ENCODE measurements at regions not wholly inside any gene's neighbourhood (a gene's known extent, or its start where the extent isn't known, plus 50 kb on each side); places are given as distances from the start of the nearest gene placed in this dataset.

DNA sequence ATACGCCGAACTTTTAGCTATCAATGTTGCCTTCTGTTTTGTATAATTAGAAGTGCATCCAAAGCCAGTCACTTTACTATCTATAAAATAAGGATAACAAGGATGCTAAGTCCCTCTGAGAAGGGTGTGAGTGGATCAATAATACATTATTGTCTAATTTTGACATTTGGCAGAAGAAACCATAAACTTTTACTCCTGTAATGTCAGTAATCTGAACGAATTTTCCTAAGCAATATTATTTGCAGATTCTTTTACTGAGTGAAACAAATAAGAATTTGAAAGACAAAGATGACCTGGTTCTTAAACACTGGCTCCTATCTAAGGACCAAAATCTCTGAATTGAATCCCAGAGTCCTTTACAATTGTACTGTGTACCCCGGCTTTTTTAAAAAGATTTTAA lies 126.6 kb upstream of the TMEM161B start:
- no peaks in the 10 kb centered on the region for H3K36me3 ChIP-seq (ENCODE audit: control insufficient read depth, insufficient read depth, low read length)
- no peaks in the 10 kb centered on the region for H3K4me1 ChIP-seq (ENCODE audit: control insufficient read depth, insufficient read depth, low read length, poor library complexity, severe bottlenecking)
- H3K27ac ChIP-seq (ENCODE audit: insufficient read depth, low read length, poor library complexity, severe bottlenecking), result no peak overlapping the region
- no peak for DNase-seq
- H3K9me3 ChIP-seq (ENCODE audit: control insufficient read depth, low read length), result no peaks in the 10 kb centered on the region
- no peaks in the 10 kb centered on the region for H3K27me3 ChIP-seq (replicated peaks; ENCODE audit: control insufficient read depth, insufficient read depth, low read length, poor library complexity, severe bottlenecking)
- H3K4me3 ChIP-seq (ENCODE audit: insufficient read depth, low read depth, low read length, poor library complexity, severe bottlenecking), result no peak overlapping the region

DNA sequence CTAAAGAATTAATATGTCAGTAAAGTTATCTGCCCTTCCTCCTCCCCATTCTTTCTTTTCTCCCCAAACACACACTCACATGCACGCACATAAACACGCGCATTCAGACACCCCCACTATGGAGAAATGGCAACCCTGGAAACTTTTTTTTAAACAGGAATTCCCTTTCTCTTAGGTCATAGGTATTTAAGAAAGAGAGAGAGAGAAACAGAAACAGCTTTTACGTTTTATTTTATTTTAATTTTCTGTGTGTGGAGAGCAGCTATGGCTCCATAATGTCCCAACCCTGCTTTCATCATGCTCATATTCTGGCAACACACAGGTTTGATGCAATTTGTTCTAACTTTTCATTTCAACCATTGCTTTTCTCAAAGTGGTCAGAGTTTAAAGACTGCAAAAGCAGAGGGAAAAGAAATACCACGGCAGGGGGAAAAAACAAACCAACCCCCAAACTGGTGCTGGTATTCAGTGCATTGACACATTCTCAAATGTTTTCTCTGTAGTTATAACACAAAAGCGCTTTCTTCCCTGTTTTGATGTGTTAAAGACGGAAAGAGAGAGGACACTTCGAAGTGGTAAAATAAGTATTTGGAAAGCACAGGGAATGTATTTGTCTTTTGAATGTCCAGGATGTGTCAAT lies 126.0 kb upstream of the TMEM161B start:
- H3K27me3 ChIP-seq (replicated peaks; ENCODE audit: control insufficient read depth, insufficient read depth, low read length, poor library complexity, severe bottlenecking), result no peaks in the 10 kb centered on the region
- no peak for DNase-seq
- no peaks in the 10 kb centered on the region for H3K9me3 ChIP-seq (ENCODE audit: control insufficient read depth, low read length)
- no peak overlapping the region for H3K4me3 ChIP-seq (ENCODE audit: insufficient read depth, low read depth, low read length, poor library complexity, severe bottlenecking)
- H3K36me3 ChIP-seq (ENCODE audit: control insufficient read depth, insufficient read depth, low read length), result no peaks in the 10 kb centered on the region
- H3K4me1 ChIP-seq (ENCODE audit: control insufficient read depth, insufficient read depth, low read length, poor library complexity, severe bottlenecking), result no peaks in the 10 kb centered on the region
- no peak overlapping the region for H3K27ac ChIP-seq (ENCODE audit: insufficient read depth, low read length, poor library complexity, severe bottlenecking)

DNA sequence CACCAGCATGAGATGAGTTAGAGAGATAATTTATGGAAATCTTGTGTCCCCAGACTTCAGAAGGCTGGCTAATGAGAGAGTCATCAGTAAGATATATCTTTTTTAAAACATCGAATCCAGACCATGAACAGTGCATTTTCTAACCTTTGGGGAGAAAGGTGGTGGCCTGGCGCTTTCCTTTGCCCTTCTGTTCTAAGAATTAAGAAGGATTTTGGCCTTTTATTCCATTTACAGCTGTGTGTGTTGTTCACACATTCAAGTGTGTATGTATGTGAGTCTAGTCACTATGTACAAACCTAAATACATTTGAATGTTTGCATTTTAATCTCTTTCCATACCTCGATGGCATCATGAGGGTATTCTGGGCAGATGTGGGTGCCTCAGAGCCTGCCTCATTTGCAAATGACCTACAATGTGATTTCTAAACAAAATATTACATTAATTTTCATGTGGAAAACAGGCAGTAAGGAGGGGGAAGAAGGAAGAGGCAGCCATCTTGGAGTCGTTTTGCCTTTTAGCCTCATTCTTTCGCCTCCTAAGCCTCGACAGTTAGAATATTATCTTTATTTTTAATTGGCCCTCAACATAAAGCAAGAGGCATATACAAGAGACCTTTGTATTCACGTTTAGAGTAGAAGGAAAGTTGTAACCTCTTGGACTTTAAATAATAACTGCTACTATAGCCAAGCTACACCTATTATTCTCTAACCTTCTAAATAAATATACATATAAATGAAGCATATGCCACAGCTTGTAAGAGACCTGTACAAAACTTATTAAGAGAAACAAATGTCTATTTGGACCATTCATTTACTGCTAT lies 125.3 kb upstream of the TMEM161B start:
- no peak for DNase-seq
- H3K27ac ChIP-seq (ENCODE audit: insufficient read depth, low read length, poor library complexity, severe bottlenecking), result no peak overlapping the region
- H3K4me1 ChIP-seq (ENCODE audit: control insufficient read depth, insufficient read depth, low read length, poor library complexity, severe bottlenecking), result no peaks in the 10 kb centered on the region
- no peaks in the 10 kb centered on the region for H3K9me3 ChIP-seq (ENCODE audit: control insufficient read depth, low read length)
- no peaks in the 10 kb centered on the region for H3K36me3 ChIP-seq (ENCODE audit: control insufficient read depth, insufficient read depth, low read length)
- H3K27me3 ChIP-seq (replicated peaks; ENCODE audit: control insufficient read depth, insufficient read depth, low read length, poor library complexity, severe bottlenecking), result no peaks in the 10 kb centered on the region
- no peak overlapping the region for H3K4me3 ChIP-seq (ENCODE audit: insufficient read depth, low read depth, low read length, poor library complexity, severe bottlenecking)

- no peak overlapping the region for H3K4me3 ChIP-seq (ENCODE audit: insufficient read depth, low read depth, low read length, poor library complexity, severe bottlenecking)
- no peak for DNase-seq
- H3K9me3 ChIP-seq (ENCODE audit: control insufficient read depth, low read length), result no peaks in the 10 kb centered on the region
- no peaks in the 10 kb centered on the region for H3K27me3 ChIP-seq (replicated peaks; ENCODE audit: control insufficient read depth, insufficient read depth, low read length, poor library complexity, severe bottlenecking)
- H3K4me1 ChIP-seq (ENCODE audit: control insufficient read depth, insufficient read depth, low read length, poor library complexity, severe bottlenecking), result no peaks in the 10 kb centered on the region
- no peaks in the 10 kb centered on the region for H3K36me3 ChIP-seq (ENCODE audit: control insufficient read depth, insufficient read depth, low read length)
- H3K27ac ChIP-seq (ENCODE audit: insufficient read depth, low read length, poor library complexity, severe bottlenecking), result no peak overlapping the region
Measured at GRCh38 chr5:88393042-88393441, 124.4 kb upstream of the TMEM161B start.

GRCh38 chr5:88391991-88392390 lies 123.3 kb upstream of the TMEM161B start:
- H3K27ac ChIP-seq (ENCODE audit: insufficient read depth, low read length, poor library complexity, severe bottlenecking), result no peak overlapping the region
- no peaks in the 10 kb centered on the region for H3K36me3 ChIP-seq (ENCODE audit: control insufficient read depth, insufficient read depth, low read length)
- no peaks in the 10 kb centered on the region for H3K4me1 ChIP-seq (ENCODE audit: control insufficient read depth, insufficient read depth, low read length, poor library complexity, severe bottlenecking)
- no peaks in the 10 kb centered on the region for H3K9me3 ChIP-seq (ENCODE audit: control insufficient read depth, low read length)
- no peak for DNase-seq
- no peak overlapping the region for H3K4me3 ChIP-seq (ENCODE audit: insufficient read depth, low read depth, low read length, poor library complexity, severe bottlenecking)
- no peaks in the 10 kb centered on the region for H3K27me3 ChIP-seq (replicated peaks; ENCODE audit: control insufficient read depth, insufficient read depth, low read length, poor library complexity, severe bottlenecking)

DNA sequence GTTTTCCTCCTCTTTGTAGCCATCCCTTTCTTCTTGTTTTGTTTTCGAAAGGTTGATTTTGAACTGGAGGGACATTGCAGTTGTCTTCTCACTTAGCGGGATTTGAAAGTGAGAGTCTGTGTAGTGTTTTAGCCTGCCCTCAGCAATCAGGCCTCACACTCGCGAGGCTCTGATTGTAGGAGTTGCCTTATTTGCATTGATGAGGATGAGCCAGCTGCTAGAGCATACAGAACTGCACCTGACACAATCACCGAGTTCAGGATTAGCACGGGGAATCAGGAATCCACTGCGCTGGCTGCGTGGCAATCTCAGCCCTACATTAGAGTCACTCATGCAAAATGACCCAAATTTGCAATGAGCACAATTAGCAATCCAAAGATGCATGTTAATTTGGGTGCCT lies 122.5 kb upstream of the TMEM161B start:
- Histone ChIP-seq H3K27ac (ENCODE audit: insufficient read depth, low read length, poor library complexity, severe bottlenecking) (no peak overlapping the region), H3K4me1 (ENCODE audit: control insufficient read depth, insufficient read depth, low read length, poor library complexity, severe bottlenecking) (no peaks in the 10 kb centered on the region), H3K9me3 (ENCODE audit: control insufficient read depth, low read length) (no peaks in the 10 kb centered on the region), H3K27me3 (replicated peaks; ENCODE audit: control insufficient read depth, insufficient read depth, low read length, poor library complexity, severe bottlenecking) (no peaks in the 10 kb centered on the region), H3K36me3 (ENCODE audit: control insufficient read depth, insufficient read depth, low read length) (no peaks in the 10 kb centered on the region), H3K4me3 (ENCODE audit: insufficient read depth, low read depth, low read length, poor library complexity, severe bottlenecking) (no peak overlapping the region)
- DNase-seq, result no peak

DNA sequence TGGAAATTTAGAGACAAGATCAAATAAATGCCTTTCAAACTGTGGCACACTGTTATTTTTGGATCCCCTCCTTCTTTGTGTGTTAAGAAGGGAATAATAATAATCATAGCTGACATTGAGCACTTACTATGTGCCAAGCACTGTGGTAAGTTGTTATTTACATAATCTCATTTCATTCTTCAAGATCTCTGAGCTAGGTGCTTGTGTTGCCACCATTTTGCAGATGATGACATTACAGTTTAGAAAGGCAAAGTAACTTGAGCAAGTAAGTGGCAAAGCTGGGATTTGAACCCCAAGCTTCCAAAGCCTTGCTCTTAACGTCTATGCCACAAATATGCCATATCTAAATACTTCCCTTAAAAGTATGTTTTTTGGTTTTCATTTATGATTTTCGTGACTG lies 121.8 kb upstream of the TMEM161B start:
- no peak for DNase-seq
- no peaks in the 10 kb centered on the region for H3K36me3 ChIP-seq (ENCODE audit: control insufficient read depth, insufficient read depth, low read length)
- H3K4me1 ChIP-seq (ENCODE audit: control insufficient read depth, insufficient read depth, low read length, poor library complexity, severe bottlenecking), result no peaks in the 10 kb centered on the region
- no peaks in the 10 kb centered on the region for H3K9me3 ChIP-seq (ENCODE audit: control insufficient read depth, low read length)
- no peak overlapping the region for H3K27ac ChIP-seq (ENCODE audit: insufficient read depth, low read length, poor library complexity, severe bottlenecking)
- H3K4me3 ChIP-seq (ENCODE audit: insufficient read depth, low read depth, low read length, poor library complexity, severe bottlenecking), result no peak overlapping the region
- H3K27me3 ChIP-seq (replicated peaks; ENCODE audit: control insufficient read depth, insufficient read depth, low read length, poor library complexity, severe bottlenecking), result no peaks in the 10 kb centered on the region

DNA sequence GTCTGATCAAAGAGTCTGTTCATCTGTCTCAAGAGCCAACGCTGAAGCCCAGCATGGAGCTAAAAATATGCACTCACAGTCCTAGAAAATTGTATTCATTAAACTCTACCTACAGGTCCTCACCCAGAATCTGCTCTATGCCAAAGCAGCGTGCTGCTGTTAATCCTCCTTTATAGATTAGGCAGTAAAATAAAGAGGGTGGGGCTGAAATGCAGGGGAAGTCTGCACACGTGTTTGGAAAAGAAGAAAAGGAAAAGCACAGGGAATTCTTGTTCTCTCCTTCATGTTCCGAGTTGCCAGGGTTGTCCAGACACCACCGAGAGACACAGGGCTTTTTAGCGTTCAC lies 121.4 kb upstream of the TMEM161B start:
- H3K27ac ChIP-seq (ENCODE audit: insufficient read depth, low read length, poor library complexity, severe bottlenecking), result no peak overlapping the region
- no peaks in the 10 kb centered on the region for H3K27me3 ChIP-seq (replicated peaks; ENCODE audit: control insufficient read depth, insufficient read depth, low read length, poor library complexity, severe bottlenecking)
- no peaks in the 10 kb centered on the region for H3K4me1 ChIP-seq (ENCODE audit: control insufficient read depth, insufficient read depth, low read length, poor library complexity, severe bottlenecking)
- DNase-seq, result no peak
- no peaks in the 10 kb centered on the region for H3K9me3 ChIP-seq (ENCODE audit: control insufficient read depth, low read length)
- no peak overlapping the region for H3K4me3 ChIP-seq (ENCODE audit: insufficient read depth, low read depth, low read length, poor library complexity, severe bottlenecking)
- H3K36me3 ChIP-seq (ENCODE audit: control insufficient read depth, insufficient read depth, low read length), result no peaks in the 10 kb centered on the region

DNA sequence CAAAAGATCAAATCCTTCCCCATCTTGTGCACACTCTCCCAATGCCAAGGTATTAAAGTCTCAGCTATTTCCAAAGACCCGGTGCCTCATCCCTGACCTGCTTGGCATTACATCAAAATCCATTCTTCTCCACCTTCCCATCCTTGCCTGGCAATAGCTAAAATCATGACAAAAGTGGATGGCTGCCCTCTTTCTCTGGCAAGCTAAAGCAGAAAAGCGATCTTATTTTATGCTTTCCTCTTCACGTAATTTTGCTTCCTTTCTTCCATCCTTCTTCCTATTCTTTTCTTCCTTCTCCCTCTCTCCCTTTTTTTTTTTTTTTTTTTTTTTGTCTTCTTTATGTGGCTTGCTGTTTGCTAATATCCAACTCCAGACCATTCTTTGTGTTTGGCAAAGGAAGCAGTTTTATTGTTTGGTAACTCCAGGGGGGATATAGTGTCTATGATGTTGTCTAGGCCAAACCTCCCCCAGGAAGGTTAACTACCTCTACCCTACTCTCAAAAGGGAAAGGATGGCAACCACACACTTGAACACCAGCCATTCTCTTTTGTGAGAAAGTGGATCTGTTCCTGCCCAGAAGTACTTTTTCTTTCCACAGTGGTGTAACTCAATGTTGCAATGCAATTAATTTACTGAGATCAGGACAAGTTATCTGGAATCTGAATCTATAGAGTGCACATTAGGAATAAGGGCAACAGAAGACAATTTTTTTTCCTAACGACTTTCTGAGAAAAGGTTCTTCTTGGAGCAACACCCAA lies 120.9 kb upstream of the TMEM161B start:
- no peak overlapping the region for H3K4me3 ChIP-seq (ENCODE audit: insufficient read depth, low read depth, low read length, poor library complexity, severe bottlenecking)
- H3K36me3 ChIP-seq (ENCODE audit: control insufficient read depth, insufficient read depth, low read length), result no peaks in the 10 kb centered on the region
- H3K27ac ChIP-seq (ENCODE audit: insufficient read depth, low read length, poor library complexity, severe bottlenecking), result no peak overlapping the region
- H3K4me1 ChIP-seq (ENCODE audit: control insufficient read depth, insufficient read depth, low read length, poor library complexity, severe bottlenecking), result no peaks in the 10 kb centered on the region
- H3K27me3 ChIP-seq (replicated peaks; ENCODE audit: control insufficient read depth, insufficient read depth, low read length, poor library complexity, severe bottlenecking), result no peaks in the 10 kb centered on the region
- H3K9me3 ChIP-seq (ENCODE audit: control insufficient read depth, low read length), result no peaks in the 10 kb centered on the region
- DNase-seq, result no peak

Data from effector memory CD4-positive, alpha-beta T cell (primary cell).